ENCODE measurements at regions not wholly inside any gene's neighbourhood (a gene's known extent, or its start where the extent isn't known, plus 50 kb on each side); places are given as distances from the start of the nearest gene placed in this dataset.

DNA sequence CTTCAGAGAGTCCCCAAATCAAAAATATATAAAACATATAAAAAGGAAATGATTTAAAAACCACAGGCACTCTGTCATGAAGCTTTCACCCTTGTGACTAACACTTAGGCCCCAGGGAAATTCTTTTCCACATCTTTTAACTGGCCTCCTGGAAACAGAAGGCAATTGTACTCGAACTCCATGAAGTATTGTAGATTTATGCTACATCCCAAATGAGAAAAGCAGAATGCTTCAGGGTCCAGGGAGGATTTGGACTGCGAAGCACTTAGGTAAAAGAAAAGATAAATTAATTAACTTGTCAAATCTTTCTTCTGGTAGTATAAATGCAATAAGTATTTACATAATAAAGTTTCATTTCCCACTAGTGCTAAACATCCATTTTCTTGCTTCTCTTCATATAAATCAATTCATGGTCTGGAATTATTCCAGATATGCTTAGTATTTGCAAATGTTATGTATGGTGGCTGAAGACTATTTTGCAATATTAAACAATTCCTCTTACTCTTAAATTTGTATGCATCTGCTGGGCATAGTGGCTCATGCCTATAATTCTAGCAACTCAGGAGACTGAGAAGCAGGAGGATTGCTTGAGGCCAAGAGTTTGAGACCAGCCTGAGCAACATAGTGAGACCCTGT lies 64.9 kb upstream of the ELL2 start:
- FAIRE-seq (no peak), ATAC-seq (no peak), DNase-seq (ENCODE audit: low read depth in 1 of 2, low spot score in 1 of 2) (no peak)
- TF ChIP-seq POLR2AphosphoS2 (conservative IDR thresholded peaks at IDR 0.05; ENCODE audit: low read length) (no peak), RARB (CRISPR knock-in tag; IDR thresholded peaks at IDR 0.05) (no peak), HOXB5 (CRISPR knock-in tag; IDR thresholded peaks at IDR 0.05) (no peak), HOXB13 (CRISPR knock-in tag; IDR thresholded peaks at IDR 0.05; ENCODE audit: low read depth) (no peak), ELK1 (IDR thresholded peaks at IDR 0.05; ENCODE audit: low read depth, low read length) (no peak), PHF8 (IDR thresholded peaks at IDR 0.05; ENCODE audit: borderline replicate concordance, low read depth) (no peak), RCOR1 (IDR thresholded peaks at IDR 0.05; ENCODE audit: low read depth, low read length) (no peak)
- peaks cover 30% of the 10 kb centered on the region for H3K4me1 ChIP-seq
- H3K27ac ChIP-seq, result peak overlapping the region in 1 of 2 experiments; percentile 63; a peak in 3 of 6 replicates
- POLR2A ChIA-PET, result no interaction called here
- no peak overlapping the region; the same call in 2 of the 3 replicates for H3K4me2 ChIP-seq
- no peaks in the 10 kb centered on the region for H3K9me3 ChIP-seq
- no peak overlapping the region for H3K4me3 ChIP-seq
- CTCF ChIA-PET, result no interaction called here
- 61% methylated on average over 2 of the region's 2 CpGs for WGBS (ENCODE audit: missing lambda C conversion rate)

DNA sequence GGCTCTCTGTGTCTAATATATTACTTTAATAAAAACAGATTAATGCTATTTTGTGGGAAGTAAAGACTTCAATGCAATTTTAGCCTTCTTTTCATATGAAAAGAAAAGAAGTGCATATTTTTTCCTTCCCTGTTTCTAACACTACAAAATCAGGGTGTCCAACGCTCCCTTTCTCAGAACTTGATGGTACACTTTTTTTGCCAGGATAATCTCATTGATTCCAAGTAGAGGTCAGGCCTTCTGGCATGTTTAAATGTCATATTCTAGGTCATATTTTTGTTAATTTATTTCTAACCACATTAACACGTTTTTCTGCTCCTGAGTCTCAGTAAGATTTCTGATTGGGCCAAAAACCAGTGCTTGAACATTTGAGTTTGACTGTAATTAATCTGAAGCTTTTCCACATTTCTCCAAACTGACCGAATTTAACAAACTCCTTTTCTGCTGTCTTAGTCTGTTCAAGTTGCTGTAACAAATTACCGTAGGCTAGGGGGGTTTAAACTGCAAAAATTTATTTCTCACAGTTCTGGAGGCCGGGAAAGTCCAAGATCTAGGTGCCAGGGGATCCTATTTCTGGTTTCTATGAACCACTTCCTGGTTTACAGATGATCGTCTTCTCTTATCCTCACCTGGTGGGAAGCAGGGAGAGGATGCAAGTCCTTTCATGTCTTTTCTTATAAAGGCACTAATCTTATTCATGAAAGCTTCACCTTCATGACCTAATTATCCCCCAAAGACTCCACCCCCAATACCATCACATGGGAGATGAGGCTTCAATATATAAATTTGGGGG lies 63.2 kb upstream of the ELL2 start:
- CTCF ChIA-PET, result interaction anchor here (1.1 to 1.3 kb wide), 2 partner anchors 10 to 64 kb away, joined by 3 to 4 read pairs; partner anchors contain the start of gene ELL2
- 80% methylated on average over 6 of the region's 6 CpGs for WGBS (ENCODE audit: missing lambda C conversion rate)

GRCh38 chr5:96023518-96023917 lies 61.9 kb upstream of the ELL2 start:
- H3K4me3 ChIP-seq, result no peak overlapping the region
- DNase-seq (ENCODE audit: low read depth in 1 of 2, low spot score in 1 of 2) (no peak), FAIRE-seq (no peak), ATAC-seq (no peak)
- peaks cover 32% of the 10 kb centered on the region for H3K4me1 ChIP-seq
- H3K4me2 ChIP-seq, result peak overlapping the region; percentile 25; the same call in 2 of the 3 replicates
- H3K9me3 ChIP-seq, result no peaks in the 10 kb centered on the region
- no peak overlapping the region for H3K27ac ChIP-seq
- WGBS (ENCODE audit: missing lambda C conversion rate), result 80% methylated on average over 2 of the region's 2 CpGs
- ChIA-PET CTCF (no interaction called here), POLR2A (no interaction called here)
- TF ChIP-seq RCOR1 (IDR thresholded peaks at IDR 0.05; ENCODE audit: low read depth, low read length) (no peak), GATA3 (IDR thresholded peaks at IDR 0.05; ENCODE audit: borderline replicate concordance) (no peak), CBX2 (IDR thresholded peaks at IDR 0.05; ENCODE audit: borderline replicate concordance, low read depth) (no peak), BHLHE40 (IDR thresholded peaks at IDR 0.05; ENCODE audit: low read depth, low read length) (no peak), FOSB (CRISPR knock-in tag; IDR thresholded peaks at IDR 0.05) (no peak), EHF (CRISPR knock-in tag; IDR thresholded peaks at IDR 0.05) (no peak), TP53 (CRISPR knock-in tag; IDR thresholded peaks at IDR 0.05) (no peak), PHF8 (IDR thresholded peaks at IDR 0.05; ENCODE audit: borderline replicate concordance, low read depth) (no peak), PBX3 (IDR thresholded peaks at IDR 0.05) (no peak), CEBPB (IDR thresholded peaks at IDR 0.05) (no peak)
- TF ChIP-seq, protein P1, sequence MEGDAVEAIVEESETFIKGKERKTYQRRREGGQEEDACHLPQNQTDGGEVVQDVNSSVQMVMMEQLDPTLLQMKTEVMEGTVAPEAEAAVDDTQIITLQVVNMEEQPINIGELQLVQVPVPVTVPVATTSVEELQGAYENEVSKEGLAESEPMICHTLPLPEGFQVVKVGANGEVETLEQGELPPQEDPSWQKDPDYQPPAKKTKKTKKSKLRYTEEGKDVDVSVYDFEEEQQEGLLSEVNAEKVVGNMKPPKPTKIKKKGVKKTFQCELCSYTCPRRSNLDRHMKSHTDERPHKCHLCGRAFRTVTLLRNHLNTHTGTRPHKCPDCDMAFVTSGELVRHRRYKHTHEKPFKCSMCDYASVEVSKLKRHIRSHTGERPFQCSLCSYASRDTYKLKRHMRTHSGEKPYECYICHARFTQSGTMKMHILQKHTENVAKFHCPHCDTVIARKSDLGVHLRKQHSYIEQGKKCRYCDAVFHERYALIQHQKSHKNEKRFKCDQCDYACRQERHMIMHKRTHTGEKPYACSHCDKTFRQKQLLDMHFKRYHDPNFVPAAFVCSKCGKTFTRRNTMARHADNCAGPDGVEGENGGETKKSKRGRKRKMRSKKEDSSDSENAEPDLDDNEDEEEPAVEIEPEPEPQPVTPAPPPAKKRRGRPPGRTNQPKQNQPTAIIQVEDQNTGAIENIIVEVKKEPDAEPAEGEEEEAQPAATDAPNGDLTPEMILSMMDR (IDR thresholded peaks at IDR 0.05), result no peak

More for the DNA sequence above, 63.2 kb upstream of the ELL2 start:
- POLR2A ChIA-PET, result no interaction called here
- no peak for ATAC-seq
- no peaks in the 10 kb centered on the region for H3K9me3 ChIP-seq
- H3K27ac ChIP-seq, result peak overlapping the region in 1 of 2 experiments; percentile 5; a peak in 1 of 6 replicates
- no peak overlapping the region for H3K4me3 ChIP-seq
- peaks cover 30% of the 10 kb centered on the region for H3K4me1 ChIP-seq
- no peak for FAIRE-seq
- DNase-seq (ENCODE audit: low read depth in 1 of 2, low spot score in 1 of 2), result no peak
- H3K4me2 ChIP-seq, result peak overlapping the region; percentile 25; the same call in 2 of the 3 replicates
- TF ChIP-seq FOSB (CRISPR knock-in tag; IDR thresholded peaks at IDR 0.05) (no peak), USF2 (IDR thresholded peaks at IDR 0.05) (no peak), EHF (CRISPR knock-in tag; IDR thresholded peaks at IDR 0.05) (no peak), TP53 (CRISPR knock-in tag; IDR thresholded peaks at IDR 0.05) (no peak), FOSL2 (IDR thresholded peaks at IDR 0.05) (no peak), FOSL2 (CRISPR knock-in tag; IDR thresholded peaks at IDR 0.05) (no peak), JUN (IDR thresholded peaks at IDR 0.05) (no peak), POLR2AphosphoS2 (conservative IDR thresholded peaks at IDR 0.05; ENCODE audit: low read length) (no peak), MAFK (IDR thresholded peaks at IDR 0.05; ENCODE audit: partially characterized antibody) (no peak)
- TF ChIP-seq, protein P1 (IDR thresholded peaks at IDR 0.05), result no peak

Data from A549 (cell line).